ENCODE measurements at regions not wholly inside any gene's neighbourhood (a gene's known extent, or its start where the extent isn't known, plus 50 kb on each side); places are given as distances from the start of the nearest gene placed in this dataset.

DNA sequence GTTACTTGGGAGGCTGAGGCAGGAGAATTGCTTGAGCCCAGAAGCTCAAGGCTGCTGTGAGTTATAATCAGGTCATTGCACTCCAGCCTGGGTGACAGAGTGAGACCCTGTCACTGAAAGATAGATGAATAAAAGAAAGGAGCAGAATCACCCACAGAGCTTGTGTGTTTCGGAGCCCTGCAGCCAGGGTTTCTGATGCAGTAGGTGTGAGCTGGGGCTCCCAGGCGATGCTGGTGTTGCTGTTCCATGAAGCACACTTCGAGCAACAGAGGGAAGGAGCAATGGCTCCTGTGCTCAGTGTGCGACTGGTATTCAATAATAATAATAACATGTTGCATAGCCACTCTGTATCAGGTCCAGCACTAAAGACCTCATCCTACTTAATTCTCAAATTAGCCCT lies 197.5 kb upstream of the CST7 start:
- no peaks in the 10 kb centered on the region for H3K4me1 ChIP-seq (ENCODE audit: low read depth, poor library complexity, severe bottlenecking)
- no peaks in the 10 kb centered on the region for H3K79me2 ChIP-seq (ENCODE audit: insufficient read depth, low read depth)
- no peak overlapping the region for H3K4me3 ChIP-seq (IDR thresholded peaks at IDR 0.05; ENCODE audit: insufficient read depth, low read depth, low read length)
- no peaks in the 10 kb centered on the region for H4K20me1 ChIP-seq (ENCODE audit: insufficient read depth)
- TF ChIP-seq, protein P1, sequence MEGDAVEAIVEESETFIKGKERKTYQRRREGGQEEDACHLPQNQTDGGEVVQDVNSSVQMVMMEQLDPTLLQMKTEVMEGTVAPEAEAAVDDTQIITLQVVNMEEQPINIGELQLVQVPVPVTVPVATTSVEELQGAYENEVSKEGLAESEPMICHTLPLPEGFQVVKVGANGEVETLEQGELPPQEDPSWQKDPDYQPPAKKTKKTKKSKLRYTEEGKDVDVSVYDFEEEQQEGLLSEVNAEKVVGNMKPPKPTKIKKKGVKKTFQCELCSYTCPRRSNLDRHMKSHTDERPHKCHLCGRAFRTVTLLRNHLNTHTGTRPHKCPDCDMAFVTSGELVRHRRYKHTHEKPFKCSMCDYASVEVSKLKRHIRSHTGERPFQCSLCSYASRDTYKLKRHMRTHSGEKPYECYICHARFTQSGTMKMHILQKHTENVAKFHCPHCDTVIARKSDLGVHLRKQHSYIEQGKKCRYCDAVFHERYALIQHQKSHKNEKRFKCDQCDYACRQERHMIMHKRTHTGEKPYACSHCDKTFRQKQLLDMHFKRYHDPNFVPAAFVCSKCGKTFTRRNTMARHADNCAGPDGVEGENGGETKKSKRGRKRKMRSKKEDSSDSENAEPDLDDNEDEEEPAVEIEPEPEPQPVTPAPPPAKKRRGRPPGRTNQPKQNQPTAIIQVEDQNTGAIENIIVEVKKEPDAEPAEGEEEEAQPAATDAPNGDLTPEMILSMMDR (conservative IDR thresholded peaks at IDR 0.05; ENCODE audit: low read depth, low read length) = no peak
- H3K27ac ChIP-seq = no peak overlapping the region
- no peak overlapping the region for H3K9ac ChIP-seq
- H3K27me3 ChIP-seq (ENCODE audit: insufficient read depth, low read depth) = no peaks in the 10 kb centered on the region
- no peaks in the 10 kb centered on the region for H3K36me3 ChIP-seq (ENCODE audit: insufficient read depth)
- no peak overlapping the region for H3K4me2 ChIP-seq
- H2AFZ ChIP-seq (ENCODE audit: low read depth) = no peak overlapping the region

DNA sequence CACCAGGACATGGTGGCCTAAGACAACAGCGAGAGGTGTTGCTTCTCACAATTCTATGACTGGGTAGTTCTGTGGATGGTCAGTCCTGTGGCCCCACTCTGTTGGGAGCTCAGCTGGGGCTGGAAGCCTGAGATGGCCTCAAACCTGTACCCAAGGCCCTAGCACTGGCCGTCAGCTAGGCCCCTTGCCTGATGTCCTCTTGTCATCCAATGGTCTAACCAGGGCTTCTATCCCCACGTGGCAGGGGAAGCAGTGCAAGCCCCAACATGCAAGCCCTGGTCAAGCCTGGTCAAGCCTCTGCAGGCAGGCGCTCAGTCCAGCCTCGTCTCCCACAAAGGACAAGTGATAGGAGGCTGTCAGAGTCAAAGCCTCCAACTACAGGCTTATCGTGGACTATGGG lies 196.5 kb upstream of the CST7 start:
- TF ChIP-seq, protein P1 (conservative IDR thresholded peaks at IDR 0.05; ENCODE audit: low read depth, low read length) = no peak
- H3K79me2 ChIP-seq (ENCODE audit: insufficient read depth, low read depth) = no peaks in the 10 kb centered on the region
- H3K27ac ChIP-seq = no peak overlapping the region

DNA sequence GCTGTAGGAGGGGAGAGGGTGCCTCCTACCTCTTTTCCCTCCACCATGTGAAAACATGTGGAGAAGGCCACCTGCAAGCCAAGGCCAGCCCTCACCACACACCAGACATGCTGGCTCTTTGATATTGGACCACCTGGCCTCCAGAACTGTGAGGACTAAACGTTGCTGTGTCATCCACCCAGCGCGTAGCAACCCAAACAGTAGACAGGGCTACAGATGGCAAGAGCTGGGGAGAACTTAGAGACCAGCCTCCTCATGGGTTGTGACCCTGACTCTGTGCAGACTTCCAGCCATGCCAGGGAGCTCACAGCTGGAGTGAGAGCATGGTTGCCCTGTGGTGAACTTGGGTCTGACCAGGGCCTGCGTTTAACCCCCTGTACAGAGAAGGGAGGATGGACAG lies 195.9 kb upstream of the CST7 start:
- Histone ChIP-seq H3K27ac (no peak overlapping the region), H4K20me1 (ENCODE audit: insufficient read depth) (no peaks in the 10 kb centered on the region), H2AFZ (ENCODE audit: low read depth) (no peak overlapping the region), H3K36me3 (ENCODE audit: insufficient read depth) (no peaks in the 10 kb centered on the region), H3K4me1 (ENCODE audit: low read depth, poor library complexity, severe bottlenecking) (no peaks in the 10 kb centered on the region), H3K9ac (no peak overlapping the region), H3K4me3 (IDR thresholded peaks at IDR 0.05; ENCODE audit: insufficient read depth, low read depth, low read length) (no peak overlapping the region), H3K79me2 (ENCODE audit: insufficient read depth, low read depth) (no peaks in the 10 kb centered on the region), H3K4me2 (no peak overlapping the region), H3K27me3 (ENCODE audit: insufficient read depth, low read depth) (no peaks in the 10 kb centered on the region)
- TF ChIP-seq, protein P1 (conservative IDR thresholded peaks at IDR 0.05; ENCODE audit: low read depth, low read length) = no peak

More for the DNA sequence above, 196.5 kb upstream of the CST7 start:
- no peaks in the 10 kb centered on the region for H3K36me3 ChIP-seq (ENCODE audit: insufficient read depth)
- no peaks in the 10 kb centered on the region for H4K20me1 ChIP-seq (ENCODE audit: insufficient read depth)
- H3K4me1 ChIP-seq (ENCODE audit: low read depth, poor library complexity, severe bottlenecking) = no peaks in the 10 kb centered on the region
- no peaks in the 10 kb centered on the region for H3K27me3 ChIP-seq (ENCODE audit: insufficient read depth, low read depth)
- H3K9ac ChIP-seq = no peak overlapping the region
- H3K4me2 ChIP-seq = no peak overlapping the region
- H2AFZ ChIP-seq (ENCODE audit: low read depth) = no peak overlapping the region
- H3K4me3 ChIP-seq (IDR thresholded peaks at IDR 0.05; ENCODE audit: insufficient read depth, low read depth, low read length) = no peak overlapping the region

DNA sequence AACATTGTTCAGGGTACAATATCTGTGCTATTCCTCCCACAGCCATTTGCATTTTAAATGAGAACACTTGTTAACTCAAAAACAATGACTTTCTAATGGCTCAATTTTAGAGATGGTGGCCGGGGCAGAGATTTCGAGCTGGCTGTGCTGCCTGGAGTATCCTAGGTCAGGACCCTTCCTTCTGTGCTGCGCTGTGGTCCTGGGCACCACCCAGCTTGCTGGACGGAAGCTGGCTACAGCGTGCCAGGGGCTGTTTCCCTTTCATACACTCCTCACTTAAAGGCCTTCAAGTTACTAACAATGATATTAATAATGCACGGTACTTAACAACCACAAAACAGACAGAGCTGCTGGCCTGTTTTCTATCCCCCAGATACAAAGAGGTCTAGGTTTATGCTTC lies 194.4 kb upstream of the CST7 start:
- Histone ChIP-seq H2AFZ (ENCODE audit: low read depth) (no peak overlapping the region), H3K9ac (no peak overlapping the region), H3K79me2 (ENCODE audit: insufficient read depth, low read depth) (no peaks in the 10 kb centered on the region), H3K27me3 (ENCODE audit: insufficient read depth, low read depth) (no peaks in the 10 kb centered on the region), H3K36me3 (ENCODE audit: insufficient read depth) (no peaks in the 10 kb centered on the region), H3K4me1 (ENCODE audit: low read depth, poor library complexity, severe bottlenecking) (no peaks in the 10 kb centered on the region), H3K4me3 (IDR thresholded peaks at IDR 0.05; ENCODE audit: insufficient read depth, low read depth, low read length) (no peak overlapping the region), H4K20me1 (ENCODE audit: insufficient read depth) (no peaks in the 10 kb centered on the region), H3K27ac (no peak overlapping the region), H3K4me2 (no peak overlapping the region)
- TF ChIP-seq, protein P1 (conservative IDR thresholded peaks at IDR 0.05; ENCODE audit: low read depth, low read length) = no peak
